COLO829 (cell line): ENCODE measurements at regions not wholly inside any gene's neighbourhood (a gene's known extent, or its start where the extent isn't known, plus 50 kb on each side); places are given as distances from the start of the nearest gene placed in this dataset.
A peak's percentile ranks its signal among the peaks of the same experiment; 100 is the strongest.

Experiments used
- DNase-seq: peaks from one replicate; pipeline ENCODE4 v3.0.0; 2012; ENCODE audit warnings: low spot score

DNA sequence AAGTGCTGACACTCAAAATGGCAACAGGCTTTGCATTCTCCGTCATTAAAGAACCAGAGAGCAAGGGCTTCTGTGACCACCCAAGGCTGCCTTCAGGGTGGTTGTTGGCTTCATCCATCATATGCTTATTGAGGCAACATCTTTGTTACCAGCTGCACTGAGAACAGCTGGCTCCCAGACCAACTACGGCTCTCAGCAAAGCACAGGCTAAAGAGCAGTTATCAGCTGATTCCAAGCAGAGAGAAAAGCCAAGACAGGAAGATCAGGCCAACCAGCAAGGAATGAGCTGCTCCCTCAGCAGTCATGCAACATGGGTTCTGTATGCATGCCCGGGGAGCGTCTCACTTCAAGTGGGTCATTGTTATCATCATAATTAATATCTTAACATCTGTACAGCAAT, 358.9 kb downstream of the ACTL7B start:
- DNase-seq: no peak

GRCh38 chr9:108489567-108489966, 366.2 kb downstream of the ACTL7B start:
- DNase-seq: no peak

GRCh38 chr9:108486831-108487230, 369.0 kb downstream of the ACTL7B start:
- DNase-seq: no peak

- DNase-seq: no peak
Measured at GRCh38 chr9:108484468-108484867, 371.3 kb downstream of the ACTL7B start.

DNA sequence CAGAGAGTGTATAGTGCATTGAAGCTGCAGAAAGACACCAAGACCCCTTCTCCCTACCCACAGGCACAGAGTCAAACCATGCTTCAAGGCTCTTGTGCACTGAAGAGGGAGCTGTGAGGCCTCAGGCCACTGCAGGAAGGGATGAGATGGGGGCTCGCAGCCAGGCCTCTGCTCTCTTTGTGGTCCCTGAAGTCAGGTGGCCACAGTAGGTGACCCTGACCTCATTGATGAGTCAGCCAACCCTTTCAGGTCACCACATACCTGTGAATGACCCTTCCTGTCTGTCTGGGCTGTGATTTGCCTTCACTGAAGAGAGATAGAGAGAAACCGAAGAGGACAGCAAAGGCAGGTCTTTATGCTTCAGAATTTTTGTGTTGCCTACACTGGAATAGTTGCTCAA, 372.1 kb downstream of the ACTL7B start:
- DNase-seq: no peak

DNA sequence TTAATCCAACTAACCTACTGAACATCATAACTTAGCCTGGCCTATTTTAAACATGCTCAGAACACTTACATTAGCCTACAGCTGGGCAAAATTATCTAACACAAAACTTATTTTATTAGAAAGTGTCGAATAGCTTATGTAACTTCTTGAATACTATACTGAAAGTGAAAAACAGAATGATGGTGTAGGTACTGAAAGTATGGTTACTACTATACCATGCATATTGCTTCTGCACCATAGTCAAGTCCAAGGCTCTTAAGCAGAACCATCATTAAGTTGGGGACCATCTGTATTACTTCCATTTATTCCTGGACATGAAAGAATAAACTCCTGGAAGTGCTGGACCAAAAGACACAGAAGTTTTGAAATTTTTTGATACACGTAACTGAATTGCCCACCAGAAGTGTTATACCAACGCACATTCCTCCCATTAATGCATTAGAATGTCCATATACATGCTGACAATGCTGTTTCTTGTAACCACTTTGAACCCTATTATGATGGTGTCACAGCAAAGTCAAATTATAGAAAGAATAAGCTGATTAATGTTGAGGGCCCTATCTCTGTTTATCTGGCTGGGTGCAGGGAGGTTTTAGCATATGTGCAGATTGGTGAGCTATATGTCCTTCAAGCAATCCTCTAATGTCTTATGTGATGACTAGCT, 375.7 kb downstream of the ACTL7B start:
- DNase-seq: no peak

- peak; percentile 84 for DNase-seq
Measured at GRCh38 chr9:108478431-108479332, 377.1 kb downstream of the ACTL7B start.

GRCh38 chr9:108477529-108478006, 378.2 kb downstream of the ACTL7B start:
- no peak for DNase-seq

DNA sequence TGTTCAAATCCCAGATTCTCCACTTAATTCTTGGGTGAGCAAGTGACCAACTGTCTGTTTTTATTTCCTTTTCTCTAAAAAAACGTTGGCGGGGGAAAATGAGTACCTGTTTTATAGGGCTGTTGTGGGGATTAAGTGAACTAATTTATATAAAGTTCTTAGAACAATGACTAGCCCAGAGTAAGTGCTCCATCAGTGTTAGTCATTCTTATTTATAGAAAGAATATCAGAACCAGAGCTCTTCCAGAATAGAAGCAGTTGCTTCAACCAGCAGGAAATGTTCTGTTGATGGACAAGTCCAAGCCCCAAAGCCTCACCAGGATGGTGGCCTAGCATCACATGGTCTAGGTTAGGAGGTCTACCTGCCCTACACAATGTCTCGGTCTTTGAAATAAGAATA, 379.2 kb downstream of the ACTL7B start:
- no peak for DNase-seq

DNA sequence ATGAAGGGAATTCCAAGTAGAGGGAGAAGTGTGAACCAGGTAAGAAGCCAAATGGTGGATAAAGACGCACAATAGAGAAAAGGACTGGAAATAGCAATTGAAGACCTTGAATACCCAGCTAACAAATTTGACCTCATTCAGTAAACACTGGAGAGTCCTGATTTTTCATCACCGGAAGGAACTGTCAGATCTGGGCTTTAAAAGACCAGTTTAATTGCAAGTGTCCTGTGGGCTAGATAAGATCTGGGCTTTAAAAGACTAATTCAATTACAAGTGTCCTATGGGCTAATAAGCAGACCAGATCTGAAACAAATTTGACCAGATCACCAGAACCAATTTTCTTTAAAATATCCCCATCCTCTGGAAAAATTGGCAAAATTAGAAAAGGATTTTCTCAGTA, 380.0 kb downstream of the ACTL7B start:
- DNase-seq: no peak

DNA sequence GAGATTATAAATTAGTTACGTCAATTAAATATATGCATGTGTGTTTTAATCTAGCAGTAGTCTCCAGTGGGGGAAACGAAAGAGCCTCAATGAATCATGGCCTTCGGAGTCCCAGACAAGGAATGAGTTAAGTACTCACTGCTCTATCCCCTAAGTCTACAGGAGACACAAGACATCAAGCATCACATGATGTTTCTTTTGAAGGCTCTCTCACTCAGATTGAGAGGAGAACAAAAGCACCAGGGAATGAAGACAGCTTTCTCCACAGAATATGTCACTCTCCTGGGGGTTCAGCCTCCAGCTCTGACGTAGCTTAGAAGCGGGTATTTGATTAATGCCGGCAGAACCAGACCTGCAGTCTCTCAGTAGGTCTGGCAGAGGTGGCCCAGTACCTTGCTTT, 381.4 kb downstream of the ACTL7B start:
- DNase-seq: no peak

DNA sequence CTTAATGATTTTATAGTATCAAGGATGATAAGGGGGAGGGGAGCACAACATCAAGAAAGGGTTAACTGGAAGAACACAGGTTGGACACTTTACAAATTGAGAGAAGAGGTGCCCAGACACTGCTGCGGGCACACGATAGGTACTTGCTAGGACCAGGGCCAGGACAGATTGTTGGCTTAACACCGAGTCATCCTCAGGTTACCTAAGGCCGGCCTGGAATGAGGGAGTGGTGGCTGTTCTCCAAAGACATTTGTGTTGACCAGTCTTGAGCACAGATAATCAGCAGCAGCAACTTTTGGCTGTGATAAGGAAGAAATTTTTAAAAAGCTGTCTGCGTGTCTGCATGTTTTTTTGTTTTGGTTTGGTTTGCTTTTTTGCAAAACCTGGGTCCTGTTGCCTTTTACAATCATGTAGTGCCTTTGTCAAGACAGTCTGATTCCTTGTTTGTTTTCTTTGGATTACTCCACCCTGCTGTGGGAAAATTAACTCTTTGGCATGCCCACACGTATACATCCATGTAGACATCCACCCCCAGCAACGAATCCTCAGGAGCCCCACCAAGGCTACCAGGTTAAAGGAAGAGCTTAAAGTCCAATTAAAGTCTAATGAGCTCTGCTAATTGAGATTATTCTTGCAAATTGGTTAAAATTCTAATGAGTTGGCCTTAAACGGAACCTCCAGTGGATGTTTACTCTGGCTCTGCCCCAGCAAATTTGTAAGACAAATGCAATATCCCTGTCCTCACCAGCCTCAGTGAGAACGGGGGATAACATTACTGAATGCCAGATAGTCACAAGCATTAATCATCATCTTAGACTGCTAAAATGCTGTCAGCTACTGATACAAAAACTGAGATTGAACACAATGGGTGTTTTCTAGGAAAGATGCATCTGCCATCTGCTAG, 382.3 kb downstream of the ACTL7B start:
- DNase-seq: no peak

- DNase-seq: peak; percentile 18
Measured at GRCh38 chr9:108469654-108470053, 386.1 kb downstream of the ACTL7B start.

DNA sequence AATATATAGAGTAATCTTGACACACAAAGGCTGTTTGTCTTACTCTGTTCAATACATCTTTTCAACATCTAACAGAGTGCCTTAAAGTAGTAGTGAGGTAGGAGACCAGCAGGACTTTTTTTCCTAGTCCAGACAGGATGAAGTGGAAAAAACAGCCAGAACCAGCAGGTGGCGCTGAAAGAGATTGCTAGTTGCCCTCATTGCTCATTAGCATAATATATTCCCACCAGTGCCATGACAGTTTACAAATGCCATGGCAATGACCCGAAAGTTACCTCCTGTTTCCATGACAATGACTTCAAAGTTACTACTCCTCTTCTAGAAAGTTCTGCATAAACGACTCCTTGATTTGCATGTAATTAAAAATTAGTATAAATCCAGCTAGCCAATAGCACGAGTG, 387.4 kb downstream of the ACTL7B start:
- peak; percentile 75 for DNase-seq

GRCh38 chr9:108467653-108468324, 388.0 kb downstream of the ACTL7B start:
- DNase-seq: no peak

DNA sequence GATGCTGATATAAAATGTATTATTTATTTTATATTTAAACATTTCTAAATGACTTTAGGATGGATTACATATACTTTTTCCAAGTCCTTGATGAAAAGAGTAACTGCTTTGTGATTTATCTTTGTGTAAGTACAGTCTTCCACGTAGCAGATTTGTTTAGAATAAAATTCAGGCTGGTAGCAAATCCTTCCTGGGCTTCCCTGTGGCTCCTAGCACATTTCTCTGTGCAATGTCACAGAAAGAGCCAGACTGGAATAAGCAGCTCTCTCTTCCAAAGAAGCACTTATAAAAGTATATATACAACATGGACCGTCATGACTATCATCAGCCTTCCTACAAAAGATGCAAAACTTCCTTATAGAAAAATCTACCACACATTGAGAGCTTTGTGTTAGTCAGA, 388.6 kb downstream of the ACTL7B start:
- DNase-seq: no peak

- no peak for DNase-seq
Measured at GRCh38 chr9:108466304-108466703, 389.5 kb downstream of the ACTL7B start.

- DNase-seq: no peak
Measured at GRCh38 chr9:108463932-108464606, 391.7 kb downstream of the ACTL7B start.

- no peak for DNase-seq
Measured at GRCh38 chr9:108456903-108457302, 398.9 kb downstream of the ACTL7B start.

- DNase-seq: peak; percentile 95
Measured at GRCh38 chr9:108445431-108446071, 410.2 kb downstream of the ACTL7B start.
